NCI-H146 treated with DMSO at 0.1 percent for 48 hours (cell line): ENCODE measurements at regions not wholly inside any gene's neighbourhood (a gene's known extent, or its start where the extent isn't known, plus 50 kb on each side); places are given as distances from the start of the nearest gene placed in this dataset.
A peak's percentile ranks its signal among the peaks of the same experiment; 100 is the strongest.
"Not testable (repeated sequence)": the region's sequence is repeated elsewhere in the genome, so short reads cannot be mapped to it uniquely, and the experiment has no call there.

ENCODE experiments used
- DNase-seq: peaks from one replicate; lab custom pipeline; 2025; ENCODE audit not compliant: unreplicated experiment; lab: John Stamatoyannopoulos, UW

- DNase-seq, result not testable (repeated sequence)
Observed at GRCh38 chr2:8510055-8510454, 171.8 kb upstream of the ID2 start.

GRCh38 chr2:8510519-8510918, 171.3 kb upstream of the ID2 start:
- no peak for DNase-seq

- peak; percentile 41 for DNase-seq
Observed at GRCh38 chr2:8511868-8512612, 169.8 kb upstream of the ID2 start.

GRCh38 chr2:8513601-8514273, 168.1 kb upstream of the ID2 start:
- DNase-seq, result no peak

- no peak for DNase-seq
Observed at GRCh38 chr2:8514274-8514662, 167.6 kb upstream of the ID2 start.

GRCh38 chr2:8514796-8515758, 166.8 kb upstream of the ID2 start:
- no peak for DNase-seq

- peak; percentile 98 for DNase-seq
Observed at GRCh38 chr2:8515864-8516533, 165.9 kb upstream of the ID2 start.

- no peak for DNase-seq
Observed at GRCh38 chr2:8517850-8518498, 163.9 kb upstream of the ID2 start.

GRCh38 chr2:8518979-8519668, 162.7 kb upstream of the ID2 start:
- no peak for DNase-seq

- no peak for DNase-seq
Observed at GRCh38 chr2:8520791-8521344, 161.0 kb upstream of the ID2 start.

- no peak for DNase-seq
Observed at GRCh38 chr2:8522687-8523086, 159.2 kb upstream of the ID2 start.

GRCh38 chr2:8524388-8524787, 157.5 kb upstream of the ID2 start:
- no peak for DNase-seq

GRCh38 chr2:8524823-8525222, 157.0 kb upstream of the ID2 start:
- no peak for DNase-seq

GRCh38 chr2:8525236-8525581, 156.6 kb upstream of the ID2 start:
- DNase-seq, result no peak

GRCh38 chr2:8525582-8526402, 156.1 kb upstream of the ID2 start:
- DNase-seq, result peak; percentile 99

- DNase-seq, result no peak
Observed at GRCh38 chr2:8526403-8526696, 155.5 kb upstream of the ID2 start.

- DNase-seq, result peak; percentile 28
Observed at GRCh38 chr2:8527031-8527430, 154.8 kb upstream of the ID2 start.

- DNase-seq, result no peak
Observed at GRCh38 chr2:8527676-8528075, 154.2 kb upstream of the ID2 start.

- DNase-seq, result no peak
Observed at GRCh38 chr2:8528863-8529262, 153.0 kb upstream of the ID2 start.
